Right lobe of liver (tissue), 6 donors: ENCODE measurements at regions not wholly inside any gene's neighbourhood (a gene's known extent, or its start where the extent isn't known, plus 50 kb on each side); places are given as distances from the start of the nearest gene placed in this dataset.

ENCODE experiments used
- ATAC-seq, 4 donors: fragments of 200-7000 bp; cut with Tn5 transposase; one replicate each; pipeline ENCODE4 v1.9.1; 2020; ENCODE audit warnings: mild to moderate bottlenecking in 4 of 4, moderate library complexity in 4 of 4
- DNase-seq, 3 donors: peaks; one replicate each; pipeline ENCODE4 v3.0.0-alpha.2; 2020
- H3K27ac ChIP-seq, 3 donors: fragments of 200-600 bp; one replicate each; pipeline ENCODE4 v1.8.0; 2022
- H3K27me3 ChIP-seq, 2 donors: fragments of 200-600 bp; one replicate each; pipeline ENCODE4 v1.8.0; 2022
- H3K36me3 ChIP-seq, 4 donors: fragments of 200-600 bp; sonication (generic) in 1 of 4; one replicate each; pipeline versions ENCODE4 v1.5.1 to v1.8.0; 2017 to 2022; ENCODE audit warnings: control low read depth in 1 of 4
- H3K4me1 ChIP-seq, 4 donors: fragments of 200-600 bp; sonication (generic) in 1 of 4; one replicate each; pipeline versions ENCODE4 v1.5.1 to v1.8.0; 2017 to 2022; ENCODE audit warnings: control low read depth in 1 of 4
- H3K4me3 ChIP-seq, 3 donors: fragments of 200-600 bp; one replicate each; pipeline ENCODE4 v1.8.0; 2022
- H3K9me3 ChIP-seq, 4 donors: fragments of 200-600 bp; sonication (generic) in 1 of 4; one replicate each; pipeline versions ENCODE4 v1.5.1 to v1.8.0; 2017 to 2022; ENCODE audit warnings: control low read depth in 1 of 4
- POLR2A ChIP-seq: fragments of 450-650 bp; IDR thresholded peaks from one replicate; pipeline ENCODE4 v1.6.1; 2017; ENCODE audit warnings: antibody characterized with exemption, mild to moderate bottlenecking
- WGBS: methylation state at CpG from one replicate; pipeline ENCODE4 v1.1.6; 2018; ENCODE audit warnings: low coverage, low lambda C conversion rate; ENCODE audit not compliant: insufficient coverage; ENCODE audit errors: missing lambda C conversion rate; 5-methylcytosine and 5-hydroxymethylcytosine counted together
- intact Hi-C, 2 donors: fragments of 100-400 bp; cut with DNase I; formaldehyde crosslinking; loops; one replicate each; pipeline versions ENCODE4 v1.11.2 to v1.14.1; 2022
- TF ChIP-seq, protein P1 (sequence below), 4 donors: fragments of 200-600 bp in 3 of 4; fragments of 450-650 bp in 1 of 4; IDR thresholded peaks; one replicate each; pipeline versions ENCODE4 v1.5.1 to v1.8.0; 2016 to 2022; ENCODE audit warnings: antibody characterized with exemption in 4 of 4, mild to moderate bottlenecking in 2 of 4
- donor health status: DM: no; HTN: yes; CAD: no.
- donor health status: DM: no; HTN: no; CAD: no.
- donor health status: DM: no; HTN: no; CAD: no.
- donor health status: DM: no; HTN: yes; CAD: no.
- donor health status: DM: no; HTN: yes; CAD: no.

DNA sequence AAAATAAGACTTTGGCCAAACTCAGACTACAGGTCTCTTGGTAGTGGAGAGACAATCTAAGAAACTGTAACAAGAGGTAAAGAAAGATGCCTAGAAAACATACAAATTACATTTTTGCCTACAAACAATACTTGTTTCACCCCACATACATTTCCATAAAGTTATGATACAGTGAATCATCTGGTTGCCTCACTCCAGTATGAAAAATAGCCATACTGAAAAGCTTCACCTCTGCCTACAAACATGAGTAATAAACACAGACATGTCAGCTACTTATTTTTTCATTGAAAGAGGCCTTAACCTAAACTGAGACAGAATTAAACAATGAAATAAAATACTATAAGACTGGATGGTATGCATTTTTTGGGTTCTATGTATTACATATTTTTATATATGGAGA, 1463.0 kb downstream of the FAM181B start:
- Histone ChIP-seq H3K36me3 (no peaks in the 10 kb centered on the region), H3K4me3 (no peak overlapping the region), H3K4me1 (no peaks in the 10 kb centered on the region), H3K27ac (no peak overlapping the region), H3K27me3 (no peaks in the 10 kb centered on the region), H3K9me3 (no peaks in the 10 kb centered on the region)
- TF ChIP-seq, protein P1, sequence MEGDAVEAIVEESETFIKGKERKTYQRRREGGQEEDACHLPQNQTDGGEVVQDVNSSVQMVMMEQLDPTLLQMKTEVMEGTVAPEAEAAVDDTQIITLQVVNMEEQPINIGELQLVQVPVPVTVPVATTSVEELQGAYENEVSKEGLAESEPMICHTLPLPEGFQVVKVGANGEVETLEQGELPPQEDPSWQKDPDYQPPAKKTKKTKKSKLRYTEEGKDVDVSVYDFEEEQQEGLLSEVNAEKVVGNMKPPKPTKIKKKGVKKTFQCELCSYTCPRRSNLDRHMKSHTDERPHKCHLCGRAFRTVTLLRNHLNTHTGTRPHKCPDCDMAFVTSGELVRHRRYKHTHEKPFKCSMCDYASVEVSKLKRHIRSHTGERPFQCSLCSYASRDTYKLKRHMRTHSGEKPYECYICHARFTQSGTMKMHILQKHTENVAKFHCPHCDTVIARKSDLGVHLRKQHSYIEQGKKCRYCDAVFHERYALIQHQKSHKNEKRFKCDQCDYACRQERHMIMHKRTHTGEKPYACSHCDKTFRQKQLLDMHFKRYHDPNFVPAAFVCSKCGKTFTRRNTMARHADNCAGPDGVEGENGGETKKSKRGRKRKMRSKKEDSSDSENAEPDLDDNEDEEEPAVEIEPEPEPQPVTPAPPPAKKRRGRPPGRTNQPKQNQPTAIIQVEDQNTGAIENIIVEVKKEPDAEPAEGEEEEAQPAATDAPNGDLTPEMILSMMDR (IDR thresholded peaks at IDR 0.05): no peak
- TF ChIP-seq POLR2A: no peak
- intact Hi-C loops: no loop called here
- DNase-seq (no peak), ATAC-seq (no peak)

DNA sequence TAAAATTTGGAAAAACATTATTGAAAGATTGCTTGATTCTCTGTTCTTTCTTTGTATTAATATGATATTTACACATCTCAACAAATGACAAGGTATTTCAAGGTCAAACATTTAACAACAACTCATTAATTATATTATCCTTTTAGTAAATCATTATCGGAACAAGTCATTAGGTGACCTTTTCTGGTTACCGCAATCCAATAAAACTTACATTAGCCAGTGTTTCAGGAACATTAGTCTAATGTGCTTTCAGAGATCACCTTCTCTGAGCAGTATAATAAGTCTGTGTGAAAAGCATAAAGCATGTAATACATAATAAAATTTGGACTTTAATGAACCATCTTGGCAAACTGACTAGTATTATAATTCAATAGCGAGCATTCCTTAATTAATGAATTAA, 1466.4 kb downstream of the FAM181B start:
- H3K9me3 ChIP-seq: no peaks in the 10 kb centered on the region
- H3K27me3 ChIP-seq: no peaks in the 10 kb centered on the region
- ATAC-seq: no peak
- intact Hi-C loops: no loop called here
- DNase-seq: no peak
- TF ChIP-seq POLR2A: no peak
- TF ChIP-seq, protein P1 (IDR thresholded peaks at IDR 0.05): no peak
- no peaks in the 10 kb centered on the region for H3K36me3 ChIP-seq
- no peak overlapping the region for H3K4me3 ChIP-seq
- H3K4me1 ChIP-seq: no peaks in the 10 kb centered on the region
- WGBS: 59% methylated on average over 3 of the region's 3 CpGs
- no peak overlapping the region for H3K27ac ChIP-seq

DNA sequence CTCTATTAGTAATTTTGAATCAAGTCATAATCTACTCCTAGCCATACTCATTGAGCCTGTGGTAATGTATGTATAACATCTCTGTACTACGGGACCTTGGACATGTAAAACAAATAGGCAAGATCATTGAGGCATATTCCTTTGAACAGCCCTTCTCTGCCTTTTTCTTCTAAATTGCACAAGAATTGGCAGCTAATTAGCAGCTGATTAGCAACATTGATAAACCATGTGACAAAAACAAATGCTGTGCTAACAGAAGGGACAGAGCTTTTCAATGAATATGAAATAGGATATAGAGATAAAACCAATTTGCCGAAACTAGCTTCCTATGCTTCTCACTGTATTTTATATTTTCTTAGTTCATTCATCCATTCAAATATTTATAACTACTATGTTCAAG, 1474.2 kb downstream of the FAM181B start:
- H3K36me3 ChIP-seq: no peaks in the 10 kb centered on the region
- no peaks in the 10 kb centered on the region for H3K4me1 ChIP-seq
- no peak overlapping the region for H3K4me3 ChIP-seq
- 66% methylated on average over 2 of the region's 2 CpGs for WGBS
- no peaks in the 10 kb centered on the region for H3K27me3 ChIP-seq
- intact Hi-C loops: no loop called here
- H3K27ac ChIP-seq: no peak overlapping the region
- ATAC-seq (no peak), DNase-seq (no peak)
- no peaks in the 10 kb centered on the region for H3K9me3 ChIP-seq
- TF ChIP-seq, protein P1 (IDR thresholded peaks at IDR 0.05): no peak

DNA sequence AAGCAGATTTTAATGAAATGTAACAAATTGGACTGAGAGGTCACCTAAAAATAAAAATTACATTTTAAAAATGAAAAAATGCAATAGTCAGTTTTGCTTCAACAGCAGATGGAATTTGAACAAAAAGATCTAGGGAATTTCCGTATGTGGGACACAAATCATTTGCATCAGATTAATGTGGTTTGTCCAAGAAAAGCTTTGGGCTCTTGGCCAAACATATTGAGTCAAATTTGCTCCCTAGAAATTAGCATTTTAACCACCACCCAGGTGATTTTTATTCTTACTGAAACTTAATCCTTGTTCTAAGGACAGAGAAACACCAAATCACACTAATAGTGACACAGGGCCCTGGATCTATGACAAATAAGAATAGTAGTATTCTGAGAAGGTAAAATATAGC, 1477.8 kb downstream of the FAM181B start:
- H3K4me1 ChIP-seq: no peaks in the 10 kb centered on the region
- no peak overlapping the region for H3K4me3 ChIP-seq
- H3K27ac ChIP-seq: no peak overlapping the region
- WGBS: 23% methylated on average over 1 of the region's 1 CpG
- H3K27me3 ChIP-seq: no peaks in the 10 kb centered on the region
- TF ChIP-seq, protein P1 (IDR thresholded peaks at IDR 0.05): no peak
- TF ChIP-seq POLR2A: no peak
- no peaks in the 10 kb centered on the region for H3K9me3 ChIP-seq
- H3K36me3 ChIP-seq: no peaks in the 10 kb centered on the region
- DNase-seq (no peak), ATAC-seq (no peak)
- intact Hi-C loops: no loop called here

DNA sequence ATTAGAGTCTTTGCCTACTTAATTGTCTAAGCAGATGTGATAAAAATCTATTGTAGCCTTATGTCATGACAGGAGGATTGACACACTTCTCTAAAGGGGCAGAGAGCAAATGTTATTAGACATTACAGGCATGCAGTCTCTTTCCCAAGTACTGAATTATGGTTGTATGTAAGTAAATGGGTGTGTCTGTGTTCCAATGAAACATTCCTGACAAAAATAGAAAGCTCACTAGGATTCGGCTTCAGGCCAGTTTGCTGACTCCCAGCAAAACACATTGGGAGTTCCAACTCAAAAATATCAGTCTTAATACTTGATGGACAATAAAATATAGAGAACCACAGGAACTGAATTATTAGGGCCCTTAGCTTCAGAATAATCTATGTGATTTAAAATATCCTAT, 1480.4 kb downstream of the FAM181B start:
- H3K36me3 ChIP-seq: no peaks in the 10 kb centered on the region
- H3K27me3 ChIP-seq: no peaks in the 10 kb centered on the region
- intact Hi-C loops: no loop called here
- no peak for ATAC-seq
- no peaks in the 10 kb centered on the region for H3K9me3 ChIP-seq
- 35% methylated on average over 1 of the region's 1 CpG for WGBS
- TF ChIP-seq, protein P1 (IDR thresholded peaks at IDR 0.05): no peak
- TF ChIP-seq POLR2A: no peak
- H3K27ac ChIP-seq: no peak overlapping the region
- H3K4me1 ChIP-seq: no peaks in the 10 kb centered on the region
- no peak for DNase-seq
- no peak overlapping the region for H3K4me3 ChIP-seq
